ENCODE measurements at regions not wholly inside any gene's neighbourhood (a gene's known extent, or its start where the extent isn't known, plus 50 kb on each side); places are given as distances from the start of the nearest gene placed in this dataset.
A peak's percentile ranks its signal among the peaks of the same experiment; 100 is the strongest.

- TF ChIP-seq, protein P1, sequence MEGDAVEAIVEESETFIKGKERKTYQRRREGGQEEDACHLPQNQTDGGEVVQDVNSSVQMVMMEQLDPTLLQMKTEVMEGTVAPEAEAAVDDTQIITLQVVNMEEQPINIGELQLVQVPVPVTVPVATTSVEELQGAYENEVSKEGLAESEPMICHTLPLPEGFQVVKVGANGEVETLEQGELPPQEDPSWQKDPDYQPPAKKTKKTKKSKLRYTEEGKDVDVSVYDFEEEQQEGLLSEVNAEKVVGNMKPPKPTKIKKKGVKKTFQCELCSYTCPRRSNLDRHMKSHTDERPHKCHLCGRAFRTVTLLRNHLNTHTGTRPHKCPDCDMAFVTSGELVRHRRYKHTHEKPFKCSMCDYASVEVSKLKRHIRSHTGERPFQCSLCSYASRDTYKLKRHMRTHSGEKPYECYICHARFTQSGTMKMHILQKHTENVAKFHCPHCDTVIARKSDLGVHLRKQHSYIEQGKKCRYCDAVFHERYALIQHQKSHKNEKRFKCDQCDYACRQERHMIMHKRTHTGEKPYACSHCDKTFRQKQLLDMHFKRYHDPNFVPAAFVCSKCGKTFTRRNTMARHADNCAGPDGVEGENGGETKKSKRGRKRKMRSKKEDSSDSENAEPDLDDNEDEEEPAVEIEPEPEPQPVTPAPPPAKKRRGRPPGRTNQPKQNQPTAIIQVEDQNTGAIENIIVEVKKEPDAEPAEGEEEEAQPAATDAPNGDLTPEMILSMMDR (conservative IDR thresholded peaks at IDR 0.05; ENCODE audit: low read length): no peak
- H3K4me3 ChIP-seq (ENCODE audit: low read length): no peak overlapping the region
- no peak for DNase-seq (ENCODE audit: low read depth)
Observed at GRCh38 chr12:91975891-91976290, 169.8 kb downstream of the BTG1 start.

GRCh38 chr12:91974541-91975085 is 171.0 kb downstream of the BTG1 start:
- TF ChIP-seq, protein P1 (conservative IDR thresholded peaks at IDR 0.05; ENCODE audit: low read length): no peak
- no peak overlapping the region for H3K4me3 ChIP-seq (ENCODE audit: low read length)
- peak; percentile 59 for DNase-seq (ENCODE audit: low read depth)

DNA sequence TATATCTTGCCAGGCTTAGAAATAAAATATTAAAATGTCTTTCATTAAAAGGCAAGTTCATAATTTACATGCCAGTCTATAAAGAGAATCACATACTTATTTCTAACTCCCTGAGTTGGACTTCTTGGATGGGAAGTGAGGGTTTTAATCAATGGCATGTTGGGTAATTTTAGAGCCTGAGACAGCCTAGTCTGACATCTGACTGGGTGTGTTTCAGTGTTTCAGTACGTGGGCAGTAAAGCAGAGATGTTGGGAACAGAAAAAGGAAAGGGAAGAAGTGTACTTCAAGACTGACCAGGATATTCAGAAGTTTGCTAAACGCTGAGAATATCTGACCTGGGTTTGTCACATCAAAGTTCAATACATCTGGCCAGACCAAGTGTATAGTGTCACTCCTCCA is 171.8 kb downstream of the BTG1 start:
- DNase-seq (ENCODE audit: low read depth): no peak
- no peak overlapping the region for H3K4me3 ChIP-seq (ENCODE audit: low read length)
- TF ChIP-seq, protein P1 (conservative IDR thresholded peaks at IDR 0.05; ENCODE audit: low read length): no peak

DNA sequence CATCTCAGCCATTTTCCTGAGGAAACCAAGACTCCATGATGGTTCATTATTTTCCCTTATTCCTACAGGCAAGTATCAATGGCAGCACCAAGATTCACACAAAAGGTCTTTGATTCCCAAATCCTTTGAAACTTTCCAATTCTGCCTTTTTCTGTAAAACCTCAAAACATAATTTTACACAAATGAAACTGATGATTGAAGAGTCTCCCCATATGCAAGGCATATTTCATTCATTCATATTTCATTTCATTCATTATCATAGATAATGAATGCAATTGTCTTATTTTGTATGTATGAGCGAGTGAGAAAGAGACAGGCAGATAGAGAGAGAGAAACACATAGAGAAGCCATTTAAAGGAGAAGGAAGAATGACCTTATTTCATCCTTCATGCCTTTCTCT is 172.8 kb downstream of the BTG1 start:
- H3K4me3 ChIP-seq (ENCODE audit: low read length): no peak overlapping the region
- no peak for DNase-seq (ENCODE audit: low read depth)
- TF ChIP-seq, protein P1 (conservative IDR thresholded peaks at IDR 0.05; ENCODE audit: low read length): no peak

- TF ChIP-seq, protein P1 (conservative IDR thresholded peaks at IDR 0.05; ENCODE audit: low read length): no peak
- H3K4me3 ChIP-seq (ENCODE audit: low read length): no peak overlapping the region
- no peak for DNase-seq (ENCODE audit: low read depth)
Observed at GRCh38 chr12:91968777-91969171, 176.9 kb downstream of the BTG1 start.

DNA sequence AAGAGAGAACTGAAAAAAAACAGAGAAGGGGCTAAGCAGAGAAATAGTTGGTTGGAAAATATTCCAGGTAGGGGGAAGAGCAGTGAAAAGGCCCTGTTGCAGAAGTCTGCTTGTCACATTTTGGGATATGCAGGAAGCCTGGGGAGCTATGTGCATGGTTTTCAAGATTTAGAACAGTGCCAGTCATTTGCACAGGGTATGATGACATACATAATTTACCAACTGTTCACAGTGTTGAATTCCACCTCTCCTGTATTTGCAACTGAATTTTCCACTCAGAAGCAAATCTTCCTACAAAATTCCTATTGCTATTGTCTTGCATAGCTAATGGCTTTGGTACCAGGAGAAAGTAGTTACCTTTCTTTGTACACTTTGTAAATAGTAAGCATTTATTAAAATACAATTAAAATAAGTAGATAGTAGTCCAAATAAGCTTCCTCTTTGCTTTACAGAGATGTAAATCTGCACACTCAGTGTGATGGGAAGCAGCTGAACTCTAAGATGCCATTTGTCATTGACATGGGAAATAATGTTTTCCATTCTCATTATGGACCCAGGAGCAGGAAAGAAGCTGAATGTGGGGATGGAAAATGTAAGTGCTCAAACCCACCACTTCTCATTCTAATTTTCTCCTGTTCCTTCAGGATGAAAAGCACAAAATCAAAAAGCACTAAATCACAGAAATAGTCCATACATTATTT is 177.4 kb downstream of the BTG1 start:
- H3K4me3 ChIP-seq (ENCODE audit: low read length): no peak overlapping the region
- DNase-seq (ENCODE audit: low read depth): no peak
- TF ChIP-seq, protein P1 (conservative IDR thresholded peaks at IDR 0.05; ENCODE audit: low read length): no peak

GRCh38 chr12:91967590-91967989 is 178.1 kb downstream of the BTG1 start:
- DNase-seq (ENCODE audit: low read depth): no peak
- no peak overlapping the region for H3K4me3 ChIP-seq (ENCODE audit: low read length)
- TF ChIP-seq, protein P1 (conservative IDR thresholded peaks at IDR 0.05; ENCODE audit: low read length): no peak

Measured in AG10803 (cell line).